GM12892 (cell line): ENCODE measurements at regions not wholly inside any gene's neighbourhood (a gene's known extent, or its start where the extent isn't known, plus 50 kb on each side); places are given as distances from the start of the nearest gene placed in this dataset.

ENCODE experiments used
- POLR2A ChIP-seq: IDR thresholded peaks from 2 replicates; pipeline ENCODE4 v1.6.1; 2011; ENCODE audit warnings: low read depth, low read length, control low read depth
- POLR2AphosphoS5 ChIP-seq: IDR thresholded peaks from 2 replicates; pipeline ENCODE4 v1.6.1; 2011; ENCODE audit warnings: low read depth, low read length, control low read depth

- TF ChIP-seq POLR2A (no peak), POLR2AphosphoS5 (no peak)
Measured at GRCh38 chr2:58608146-58608545, 367.0 kb upstream of the FANCL start.
